ENCODE measurements at regions not wholly inside any gene's neighbourhood (a gene's known extent, or its start where the extent isn't known, plus 50 kb on each side); places are given as distances from the start of the nearest gene placed in this dataset.

GRCh38 chr19:30969591-30969990 is 379.6 kb downstream of the TSHZ3 start:
- no peak for TF ChIP-seq EP300 (IDR thresholded peaks at IDR 0.05)
- no peak for TF ChIP-seq POLR2AphosphoS5 (IDR thresholded peaks at IDR 0.05)
